Hepatocyte (in vitro differentiated cells): ENCODE measurements at regions not wholly inside any gene's neighbourhood (a gene's known extent, or its start where the extent isn't known, plus 50 kb on each side); places are given as distances from the start of the nearest gene placed in this dataset.

Experiments
- EZH2 ChIP-seq: fragments of 200-600 bp; sonication (generic); IDR thresholded peaks from 2 replicates; pipeline ENCODE4 v1.6.1; 2016; ENCODE audit warnings: antibody characterized with exemption, mild to moderate bottlenecking, borderline replicate concordance
- EZH2phosphoT487 ChIP-seq: fragments of 200-600 bp; sonication (generic); IDR thresholded peaks from one replicate; pipeline ENCODE4 v1.6.1; 2018; ENCODE audit warnings: antibody characterized with exemption, mild to moderate bottlenecking, low read depth, moderate library complexity; ENCODE audit not compliant: unreplicated experiment, severe bottlenecking
- TF ChIP-seq, protein P1 (sequence below): fragments of 200-600 bp; sonication (generic); IDR thresholded peaks from 2 replicates; pipeline ENCODE4 v1.5.1; 2016; ENCODE audit warnings: antibody characterized with exemption, mild to moderate bottlenecking; ENCODE audit not compliant: poor library complexity

DNA sequence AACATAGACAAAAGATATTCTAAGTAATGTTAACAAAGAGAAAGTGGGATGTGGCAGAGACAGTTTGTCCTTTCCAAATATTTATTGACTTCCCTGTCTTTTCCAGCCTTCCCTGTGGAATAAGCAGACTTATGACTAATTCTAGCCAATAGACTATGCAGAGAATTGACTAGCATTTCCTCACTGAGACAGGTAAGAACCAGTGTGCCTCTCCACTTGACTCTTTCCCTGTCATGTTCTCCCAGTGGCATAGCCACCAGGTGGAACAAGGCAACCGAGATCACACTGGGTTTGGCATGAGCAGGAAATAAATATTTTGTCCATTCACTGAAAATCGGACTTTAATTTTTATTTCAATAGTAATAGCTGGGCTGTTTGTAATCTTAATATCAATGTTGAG lies 168.1 kb upstream of the CTAGE1 start:
- TF ChIP-seq, protein P1, sequence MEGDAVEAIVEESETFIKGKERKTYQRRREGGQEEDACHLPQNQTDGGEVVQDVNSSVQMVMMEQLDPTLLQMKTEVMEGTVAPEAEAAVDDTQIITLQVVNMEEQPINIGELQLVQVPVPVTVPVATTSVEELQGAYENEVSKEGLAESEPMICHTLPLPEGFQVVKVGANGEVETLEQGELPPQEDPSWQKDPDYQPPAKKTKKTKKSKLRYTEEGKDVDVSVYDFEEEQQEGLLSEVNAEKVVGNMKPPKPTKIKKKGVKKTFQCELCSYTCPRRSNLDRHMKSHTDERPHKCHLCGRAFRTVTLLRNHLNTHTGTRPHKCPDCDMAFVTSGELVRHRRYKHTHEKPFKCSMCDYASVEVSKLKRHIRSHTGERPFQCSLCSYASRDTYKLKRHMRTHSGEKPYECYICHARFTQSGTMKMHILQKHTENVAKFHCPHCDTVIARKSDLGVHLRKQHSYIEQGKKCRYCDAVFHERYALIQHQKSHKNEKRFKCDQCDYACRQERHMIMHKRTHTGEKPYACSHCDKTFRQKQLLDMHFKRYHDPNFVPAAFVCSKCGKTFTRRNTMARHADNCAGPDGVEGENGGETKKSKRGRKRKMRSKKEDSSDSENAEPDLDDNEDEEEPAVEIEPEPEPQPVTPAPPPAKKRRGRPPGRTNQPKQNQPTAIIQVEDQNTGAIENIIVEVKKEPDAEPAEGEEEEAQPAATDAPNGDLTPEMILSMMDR: no peak
- no peak for TF ChIP-seq EZH2
- no peak for TF ChIP-seq EZH2phosphoT487
